Suprapubic skin (tissue), 4 donors: ENCODE measurements at regions not wholly inside any gene's neighbourhood (a gene's known extent, or its start where the extent isn't known, plus 50 kb on each side); places are given as distances from the start of the nearest gene placed in this dataset.

Experiments used
- EP300 ChIP-seq: sonication (generic); formaldehyde crosslinking; IDR thresholded peaks from one replicate; pipeline ENCODE4 v1.6.1; 2017; ENCODE audit warnings: antibody characterized with exemption
- POLR2A ChIP-seq, 2 donors: fragments of 450-650 bp; IDR thresholded peaks; one replicate each; pipeline ENCODE4 v1.6.1; 2017; ENCODE audit warnings: antibody characterized with exemption in 2 of 2, mild to moderate bottlenecking in 2 of 2, moderate library complexity in 2 of 2
- POLR2AphosphoS5 ChIP-seq, 3 donors: sonication (generic); formaldehyde crosslinking; IDR thresholded peaks; one replicate each; pipeline ENCODE4 v1.6.1; 2017; ENCODE audit warnings: antibody characterized with exemption in 3 of 3
- TF ChIP-seq, protein P1 (sequence below), 2 donors: fragments of 200-600 bp in 1 of 2; fragments of 450-650 bp in 1 of 2; sonication (generic) in 1 of 2; IDR thresholded peaks; one replicate each; pipeline ENCODE4 v1.5.1; 2016 to 2019; ENCODE audit warnings: antibody characterized with exemption in 2 of 2, mild to moderate bottlenecking in 1 of 2, moderate library complexity in 1 of 2

DNA sequence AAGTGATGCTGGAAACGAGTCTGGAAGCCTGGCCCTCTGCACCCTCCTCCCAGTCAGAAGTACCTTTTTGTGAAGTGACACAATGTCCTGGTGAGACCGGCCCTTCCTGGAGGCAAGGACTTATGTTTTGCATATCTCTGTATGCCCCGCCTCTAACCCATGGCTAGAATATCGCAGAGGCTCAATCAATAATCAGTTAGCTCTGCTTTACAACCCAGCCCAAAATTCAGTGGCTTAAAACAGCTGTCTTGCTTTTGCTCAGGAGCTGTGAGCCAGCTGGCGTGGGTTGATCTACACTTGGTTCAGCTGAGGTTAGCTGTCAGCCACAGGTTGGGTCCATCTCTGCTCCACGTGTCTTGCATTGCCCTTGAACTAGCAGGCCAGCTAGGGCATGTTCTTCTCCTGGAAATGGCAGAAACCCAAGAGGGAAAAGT is 98.8 kb upstream of the METTL14 start:
- no peak for TF ChIP-seq POLR2AphosphoS5 (IDR thresholded peaks at IDR 0.05)
- TF ChIP-seq, protein P1, sequence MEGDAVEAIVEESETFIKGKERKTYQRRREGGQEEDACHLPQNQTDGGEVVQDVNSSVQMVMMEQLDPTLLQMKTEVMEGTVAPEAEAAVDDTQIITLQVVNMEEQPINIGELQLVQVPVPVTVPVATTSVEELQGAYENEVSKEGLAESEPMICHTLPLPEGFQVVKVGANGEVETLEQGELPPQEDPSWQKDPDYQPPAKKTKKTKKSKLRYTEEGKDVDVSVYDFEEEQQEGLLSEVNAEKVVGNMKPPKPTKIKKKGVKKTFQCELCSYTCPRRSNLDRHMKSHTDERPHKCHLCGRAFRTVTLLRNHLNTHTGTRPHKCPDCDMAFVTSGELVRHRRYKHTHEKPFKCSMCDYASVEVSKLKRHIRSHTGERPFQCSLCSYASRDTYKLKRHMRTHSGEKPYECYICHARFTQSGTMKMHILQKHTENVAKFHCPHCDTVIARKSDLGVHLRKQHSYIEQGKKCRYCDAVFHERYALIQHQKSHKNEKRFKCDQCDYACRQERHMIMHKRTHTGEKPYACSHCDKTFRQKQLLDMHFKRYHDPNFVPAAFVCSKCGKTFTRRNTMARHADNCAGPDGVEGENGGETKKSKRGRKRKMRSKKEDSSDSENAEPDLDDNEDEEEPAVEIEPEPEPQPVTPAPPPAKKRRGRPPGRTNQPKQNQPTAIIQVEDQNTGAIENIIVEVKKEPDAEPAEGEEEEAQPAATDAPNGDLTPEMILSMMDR (IDR thresholded peaks at IDR 0.05) = no peak
- no peak for TF ChIP-seq POLR2A (IDR thresholded peaks at IDR 0.05)
- TF ChIP-seq EP300 = no peak
